Jurkat, Clone E6-1 (cell line): ENCODE measurements at regions not wholly inside any gene's neighbourhood (a gene's known extent, or its start where the extent isn't known, plus 50 kb on each side); places are given as distances from the start of the nearest gene placed in this dataset.
"Not testable (repeated sequence)": the region's sequence is repeated elsewhere in the genome, so short reads cannot be mapped to it uniquely, and the experiment has no call there.

Experiments
- DNase-seq: peaks from one replicate; pipeline ENCODE4 v3.0.0-alpha.2; 2011; ENCODE audit warnings: low read depth, low spot score
- H3K4me3 ChIP-seq: 2 replicates; pipeline ENCODE4 v1.5.1; 2011; ENCODE audit warnings: mild to moderate bottlenecking, low read length, control low read depth, moderate library complexity

- no peak for DNase-seq
Observed at GRCh38 chr1:98315309-98315708, 346.2 kb upstream of the SNX7 start.

GRCh38 chr1:98314601-98315000, 346.9 kb upstream of the SNX7 start:
- no peak overlapping the region for H3K4me3 ChIP-seq
- DNase-seq = no peak

More at GRCh38 chr1:98315309-98315708, 346.2 kb upstream of the SNX7 start:
- no peak overlapping the region for H3K4me3 ChIP-seq

DNA sequence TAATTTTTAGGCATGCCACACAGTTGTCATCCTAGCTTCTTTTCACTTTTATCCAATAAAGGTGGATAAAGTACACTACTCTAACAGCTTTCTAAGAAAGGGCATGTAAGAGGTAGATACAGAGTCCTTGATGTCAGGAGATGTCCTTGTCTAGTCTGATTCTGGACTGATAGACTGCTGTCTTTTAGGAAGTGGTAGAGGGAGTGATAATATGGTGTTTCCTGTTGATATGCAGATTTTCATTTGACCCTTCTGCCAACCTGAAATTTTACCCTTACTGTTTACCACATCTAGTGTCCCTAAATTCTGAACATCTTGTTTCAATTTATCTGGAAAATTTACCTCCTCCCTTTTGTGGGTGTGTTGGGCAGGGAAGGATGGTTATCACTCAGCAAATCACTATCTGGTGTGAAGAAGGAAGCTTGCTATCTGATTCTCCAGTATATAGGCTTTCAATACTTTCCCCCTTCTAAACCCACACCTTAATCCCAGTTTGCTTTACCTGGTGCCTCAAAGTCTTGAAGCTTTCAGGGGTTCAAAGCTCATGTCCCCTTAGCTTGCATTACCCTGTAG, 354.9 kb upstream of the SNX7 start:
- no peak overlapping the region for H3K4me3 ChIP-seq
- DNase-seq = peak; percentile 32

- no peak overlapping the region for H3K4me3 ChIP-seq
- DNase-seq = no peak
Observed at GRCh38 chr1:98305362-98305761, 356.2 kb upstream of the SNX7 start.

DNA sequence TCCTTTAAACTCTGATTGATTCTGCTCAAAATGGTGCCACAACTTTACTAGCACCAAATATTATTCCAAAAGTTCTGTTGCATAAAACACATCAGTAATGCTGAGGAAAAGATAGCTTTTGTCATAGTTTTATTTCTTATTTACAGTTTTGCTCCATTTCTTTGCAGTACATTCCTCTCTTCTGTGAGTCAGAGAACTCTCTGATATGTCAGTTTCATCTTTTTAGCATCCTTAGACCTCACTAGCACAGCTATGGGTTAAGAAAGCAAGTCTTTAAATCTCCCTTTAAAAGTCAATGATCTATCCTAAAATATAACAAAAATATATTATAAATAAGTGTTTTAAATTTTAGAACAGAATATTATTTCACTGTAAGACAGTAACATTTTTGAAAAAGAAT, 356.6 kb upstream of the SNX7 start:
- DNase-seq = no peak
- H3K4me3 ChIP-seq = no peak overlapping the region

DNA sequence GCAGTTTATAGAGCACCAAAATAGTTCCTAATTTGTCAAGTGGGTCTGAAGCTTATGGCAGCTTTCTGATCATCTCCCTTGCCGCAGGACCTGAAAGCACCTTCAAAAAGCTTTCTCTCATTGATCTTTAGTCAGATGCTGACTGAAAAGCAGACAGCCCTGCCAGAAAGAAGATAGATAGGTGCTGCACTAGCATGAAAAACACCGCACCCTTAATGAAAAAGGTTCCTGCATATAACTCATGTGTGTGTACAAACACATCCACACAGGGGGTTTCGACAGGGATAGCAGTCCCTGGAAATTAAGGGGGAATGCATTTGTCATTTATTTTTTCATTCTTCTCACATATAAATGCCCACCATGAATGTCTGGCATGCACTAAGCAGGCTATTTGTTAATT, 361.7 kb upstream of the SNX7 start:
- H3K4me3 ChIP-seq = no peak overlapping the region
- DNase-seq = no peak

- no peak overlapping the region for H3K4me3 ChIP-seq
- no peak for DNase-seq
Observed at GRCh38 chr1:98299313-98299712, 362.2 kb upstream of the SNX7 start.

DNA sequence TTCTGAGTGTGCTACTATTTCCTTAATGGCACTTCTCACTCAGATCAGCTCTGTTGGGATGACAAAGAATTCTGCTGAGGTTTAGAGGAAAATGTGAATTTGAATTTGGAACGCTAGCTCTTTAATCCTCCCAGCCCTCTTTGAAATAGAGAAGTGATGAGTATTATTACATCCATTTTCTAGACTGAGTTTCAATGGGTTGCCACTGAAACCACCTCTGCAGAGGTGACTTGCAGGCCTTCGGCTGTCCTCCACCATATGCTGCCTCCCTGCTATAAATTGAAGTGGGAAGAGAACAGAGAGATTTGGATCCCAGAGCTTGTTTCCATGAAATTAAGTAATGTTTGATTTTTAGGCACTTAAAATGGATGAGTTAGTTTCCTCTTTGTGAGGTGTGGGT, 363.2 kb upstream of the SNX7 start:
- no peak overlapping the region for H3K4me3 ChIP-seq
- no peak for DNase-seq

DNA sequence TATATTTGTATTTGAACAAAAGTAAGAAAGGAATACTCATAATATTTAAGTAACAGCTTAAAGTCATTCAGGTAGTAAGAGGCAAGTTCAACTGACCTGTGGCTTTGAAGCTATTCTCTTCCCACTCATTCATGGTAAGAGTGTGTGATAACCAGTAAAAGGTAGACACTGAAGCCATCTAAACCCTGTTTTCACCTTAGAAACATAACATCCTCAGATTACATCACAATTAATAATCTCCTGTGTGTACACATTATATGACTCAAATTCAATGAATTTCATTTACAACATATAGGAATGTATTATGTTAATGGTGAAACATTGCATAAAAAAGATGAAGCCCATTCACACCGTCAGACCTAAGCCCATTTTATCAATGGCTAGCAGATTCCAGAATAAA, 364.8 kb upstream of the SNX7 start:
- DNase-seq = no peak
- no peak overlapping the region for H3K4me3 ChIP-seq

DNA sequence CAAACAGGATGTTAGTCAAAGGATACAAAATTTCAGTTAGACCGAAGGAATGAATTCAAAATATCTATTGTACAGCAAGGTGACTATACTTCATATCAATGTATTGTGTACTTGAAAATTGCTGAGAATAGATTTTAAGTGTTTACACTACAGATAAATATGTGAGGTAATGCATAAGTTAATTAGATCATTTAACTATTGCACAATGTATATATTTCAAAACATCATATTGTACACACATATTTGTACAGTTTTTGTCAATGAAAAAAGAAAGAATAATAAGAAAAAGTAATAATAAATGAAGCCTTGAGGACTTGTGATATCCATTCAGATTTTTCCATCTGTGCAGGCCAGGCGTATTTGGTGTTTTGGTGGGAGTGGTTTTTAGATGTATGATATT, 367.4 kb upstream of the SNX7 start:
- DNase-seq = no peak
- no peak overlapping the region for H3K4me3 ChIP-seq

DNA sequence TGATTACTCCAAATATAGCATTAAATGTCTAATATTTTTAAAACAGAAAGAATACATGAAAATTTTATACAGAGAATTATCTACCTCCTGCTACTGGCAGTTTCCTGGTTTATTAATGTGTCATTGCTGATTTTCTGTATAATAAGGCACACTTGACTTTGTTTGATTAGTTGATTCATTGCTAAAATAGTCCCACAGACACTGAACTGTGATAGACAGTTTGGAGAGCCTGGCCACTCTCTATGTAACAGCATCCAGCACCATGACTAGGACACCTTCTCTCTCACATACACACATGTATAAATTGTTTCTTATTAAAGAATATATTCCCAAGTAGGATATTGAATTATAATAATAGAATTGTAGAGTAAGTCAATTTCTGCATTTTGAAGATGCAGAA, 368.5 kb upstream of the SNX7 start:
- H3K4me3 ChIP-seq = no peak overlapping the region
- no peak for DNase-seq

GRCh38 chr1:98289311-98289710, 368.5 kb upstream of the DPYD start:
- no peak for DNase-seq
- no peak overlapping the region for H3K4me3 ChIP-seq

- DNase-seq = no peak
- H3K4me3 ChIP-seq = no peak overlapping the region
Observed at GRCh38 chr1:98288494-98288893, 367.7 kb upstream of the DPYD start.

DNA sequence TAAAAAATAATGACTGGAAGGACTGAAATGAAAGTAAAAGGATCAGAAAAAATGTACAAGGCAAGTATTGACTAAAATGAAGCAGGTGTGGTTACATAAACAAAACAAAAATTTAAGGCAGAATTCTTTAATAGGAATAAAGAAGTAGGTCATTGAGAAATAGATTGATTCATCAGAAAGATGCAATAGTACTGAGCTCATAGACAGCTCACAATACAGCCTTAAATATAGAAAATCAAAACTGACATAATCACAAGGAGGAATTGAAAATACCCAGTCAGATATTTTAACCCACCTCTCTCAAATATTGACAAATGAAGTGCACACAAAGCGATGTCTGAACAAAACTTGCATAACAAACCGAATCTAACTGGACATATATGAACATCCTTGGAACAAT, 366.8 kb upstream of the DPYD start:
- DNase-seq = no peak
- H3K4me3 ChIP-seq = no peak overlapping the region

GRCh38 chr1:98286656-98287055, 365.8 kb upstream of the DPYD start:
- no peak overlapping the region for H3K4me3 ChIP-seq
- DNase-seq = no peak

DNA sequence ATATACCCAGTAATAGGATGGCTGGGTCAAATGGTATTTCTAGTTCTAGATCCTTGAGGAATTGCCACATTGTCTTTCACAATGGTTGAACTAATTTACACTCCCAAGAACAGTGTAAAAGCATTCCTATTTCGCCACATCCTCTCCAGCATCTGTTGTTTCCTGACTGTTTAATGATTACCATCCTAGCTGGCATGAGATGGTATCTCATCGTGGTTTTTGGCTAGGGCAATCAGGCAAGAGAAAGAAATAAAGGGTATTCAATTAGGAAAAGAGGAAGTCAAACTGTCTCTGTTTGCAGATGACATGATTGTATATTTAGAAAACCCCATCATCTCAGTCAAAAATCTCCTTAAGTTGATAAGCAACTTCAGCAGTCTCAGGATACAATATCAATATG, 364.5 kb upstream of the DPYD start:
- H3K4me3 ChIP-seq, DNase-seq: not testable (repeated sequence)

DNA sequence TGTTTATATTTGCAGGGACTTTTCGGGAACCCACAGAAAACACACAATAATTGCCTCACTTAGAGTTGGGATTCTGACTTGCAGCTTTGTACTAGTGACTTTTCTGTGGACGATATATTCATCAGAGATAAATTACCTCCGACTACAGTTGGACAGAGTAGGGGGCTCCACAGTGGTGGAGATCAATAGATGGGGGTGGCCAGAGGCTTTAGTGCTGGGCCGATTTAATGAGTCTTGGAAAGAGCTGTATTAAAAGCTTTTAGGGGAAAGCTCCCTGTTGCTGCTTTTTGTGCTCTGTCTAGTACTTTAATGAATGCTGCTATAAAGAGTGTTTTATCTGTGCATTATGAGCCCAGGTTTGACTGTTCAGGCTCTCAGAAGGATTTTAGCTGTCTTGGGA, 359.2 kb upstream of the DPYD start:
- H3K4me3 ChIP-seq = no peak overlapping the region
- DNase-seq = no peak

DNA sequence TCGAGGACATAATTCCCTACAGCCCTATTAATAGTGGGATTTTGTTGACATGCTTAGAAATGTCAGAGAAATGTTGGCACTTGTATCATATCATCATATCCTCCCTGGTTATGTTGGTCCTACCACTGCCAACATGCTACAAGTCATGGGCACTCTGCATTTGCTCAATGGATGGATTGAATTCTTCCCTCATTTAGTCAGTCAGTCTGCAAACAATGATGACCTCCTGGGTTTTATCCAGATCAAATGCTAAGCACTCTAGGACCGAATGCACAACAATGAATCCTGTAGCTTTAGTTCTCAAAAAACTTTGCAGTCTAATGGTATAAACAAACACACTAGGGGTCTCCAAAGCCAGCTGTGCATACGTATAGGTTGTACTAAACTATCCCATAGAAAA, 357.2 kb upstream of the DPYD start:
- DNase-seq = no peak
- H3K4me3 ChIP-seq = no peak overlapping the region

- no peak overlapping the region for H3K4me3 ChIP-seq
- no peak for DNase-seq
Observed at GRCh38 chr1:98277118-98277517, 356.3 kb upstream of the DPYD start.

- H3K4me3 ChIP-seq = no peak overlapping the region
- DNase-seq = no peak
Observed at GRCh38 chr1:98276514-98276913, 355.7 kb upstream of the DPYD start.

GRCh38 chr1:98268316-98268715, 347.5 kb upstream of the DPYD start:
- no peak for DNase-seq
- H3K4me3 ChIP-seq = no peak overlapping the region

GRCh38 chr1:98267423-98267822, 346.6 kb upstream of the DPYD start:
- H3K4me3 ChIP-seq = no peak overlapping the region
- no peak for DNase-seq
